Stomach (tissue), 4 donors: ENCODE measurements at regions not wholly inside any gene's neighbourhood (a gene's known extent, or its start where the extent isn't known, plus 50 kb on each side); places are given as distances from the start of the nearest gene placed in this dataset.

Experiments used
- CTCF ChIP-seq, 7 experiments: fragments of 450-650 bp in 4 of 7; fragments of 200-600 bp in 3 of 7; sonication (generic) in 3 of 7; IDR thresholded peaks; one replicate each; pipeline ENCODE4 v1.5.1; 2016 to 2019; ENCODE audit warnings: antibody characterized with exemption in 7 of 7, control low read depth in 2 of 7, mild to moderate bottlenecking in 1 of 7
- POLR2A ChIP-seq, 4 donors: fragments of 450-650 bp; IDR thresholded peaks; one replicate each; pipeline ENCODE4 v1.6.1; 2016; ENCODE audit warnings: antibody characterized with exemption in 4 of 4, control low read depth in 2 of 4, mild to moderate bottlenecking in 1 of 4, moderate library complexity in 1 of 4
- POLR2AphosphoS5 ChIP-seq, 3 donors: sonication (generic); formaldehyde crosslinking; IDR thresholded peaks; one replicate each; pipeline ENCODE4 v1.6.1; 2016; ENCODE audit warnings: antibody characterized with exemption in 3 of 3

- TF ChIP-seq CTCF (IDR thresholded peaks at IDR 0.05) (no peak), POLR2A (IDR thresholded peaks at IDR 0.05) (no peak), POLR2AphosphoS5 (IDR thresholded peaks at IDR 0.05) (no peak)
Observed at GRCh38 chr3:18585004-18585968, 160.1 kb upstream of the SATB1 start.
